ENCODE measurements at regions not wholly inside any gene's neighbourhood (a gene's known extent, or its start where the extent isn't known, plus 50 kb on each side); places are given as distances from the start of the nearest gene placed in this dataset.

DNA sequence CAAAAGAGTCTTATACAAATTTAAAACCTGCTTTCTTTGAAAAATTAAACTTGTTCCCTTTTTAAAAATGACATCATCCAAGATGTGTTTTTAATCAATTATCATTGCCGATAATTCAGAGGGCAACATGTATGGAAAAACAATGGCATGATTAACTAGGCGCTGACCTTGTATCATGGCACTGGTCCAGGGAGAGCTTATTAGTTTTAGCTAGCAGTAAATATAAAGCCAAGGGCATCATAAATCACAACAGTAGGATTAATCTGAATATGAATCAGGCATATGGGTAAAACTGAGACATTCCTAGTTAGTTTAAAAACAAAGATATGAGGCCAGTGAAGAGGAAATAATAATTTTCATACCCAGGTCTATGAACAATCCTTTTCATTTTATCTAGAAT lies 374.0 kb downstream of the HDGFL1 start:
- H3K9ac ChIP-seq (ENCODE audit: low read depth in 1 of 2, low read length in 2 of 2): no peak overlapping the region
- no peak for DNase-seq (ENCODE audit: low spot score)
- H3K9me3 ChIP-seq (ENCODE audit: control insufficient read depth in 4 of 4, low read length in 3 of 4): no peaks in the 10 kb centered on the region
- H3K4me1 ChIP-seq (ENCODE audit: control insufficient read depth in 4 of 4, insufficient read depth in 4 of 4, low read length in 3 of 4): no peaks in the 10 kb centered on the region
- no peaks in the 10 kb centered on the region for H3K27me3 ChIP-seq (ENCODE audit: control insufficient read depth in 4 of 4, insufficient read depth in 4 of 4, low read length in 3 of 4)
- TF ChIP-seq HNF4G (IDR thresholded peaks at IDR 0.05): no peak
- TF ChIP-seq, protein P1, sequence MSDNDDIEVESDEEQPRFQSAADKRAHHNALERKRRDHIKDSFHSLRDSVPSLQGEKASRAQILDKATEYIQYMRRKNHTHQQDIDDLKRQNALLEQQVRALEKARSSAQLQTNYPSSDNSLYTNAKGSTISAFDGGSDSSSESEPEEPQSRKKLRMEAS (IDR thresholded peaks at IDR 0.05): no peak
- TF ChIP-seq RAD21 (IDR thresholded peaks at IDR 0.05): no peak
- TF ChIP-seq, protein P2, sequence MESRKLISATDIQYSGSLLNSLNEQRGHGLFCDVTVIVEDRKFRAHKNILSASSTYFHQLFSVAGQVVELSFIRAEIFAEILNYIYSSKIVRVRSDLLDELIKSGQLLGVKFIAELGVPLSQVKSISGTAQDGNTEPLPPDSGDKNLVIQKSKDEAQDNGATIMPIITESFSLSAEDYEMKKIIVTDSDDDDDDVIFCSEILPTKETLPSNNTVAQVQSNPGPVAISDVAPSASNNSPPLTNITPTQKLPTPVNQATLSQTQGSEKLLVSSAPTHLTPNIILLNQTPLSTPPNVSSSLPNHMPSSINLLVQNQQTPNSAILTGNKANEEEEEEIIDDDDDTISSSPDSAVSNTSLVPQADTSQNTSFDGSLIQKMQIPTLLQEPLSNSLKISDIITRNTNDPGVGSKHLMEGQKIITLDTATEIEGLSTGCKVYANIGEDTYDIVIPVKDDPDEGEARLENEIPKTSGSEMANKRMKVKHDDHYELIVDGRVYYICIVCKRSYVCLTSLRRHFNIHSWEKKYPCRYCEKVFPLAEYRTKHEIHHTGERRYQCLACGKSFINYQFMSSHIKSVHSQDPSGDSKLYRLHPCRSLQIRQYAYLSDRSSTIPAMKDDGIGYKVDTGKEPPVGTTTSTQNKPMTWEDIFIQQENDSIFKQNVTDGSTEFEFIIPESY (IDR thresholded peaks at IDR 0.05): no peak
- H3K4me3 ChIP-seq (ENCODE audit: low read depth in 1 of 3, low read length in 3 of 3): no peak overlapping the region
- 92% methylated on average over 2 of the region's 2 CpGs for WGBS
- H3K27ac ChIP-seq (ENCODE audit: low read depth in 1 of 2, low read length in 2 of 2): no peak overlapping the region
- no peaks in the 10 kb centered on the region for H3K36me3 ChIP-seq (ENCODE audit: control insufficient read depth in 4 of 4, insufficient read depth in 3 of 4, low read depth in 1 of 4, low read length in 3 of 4)

DNA sequence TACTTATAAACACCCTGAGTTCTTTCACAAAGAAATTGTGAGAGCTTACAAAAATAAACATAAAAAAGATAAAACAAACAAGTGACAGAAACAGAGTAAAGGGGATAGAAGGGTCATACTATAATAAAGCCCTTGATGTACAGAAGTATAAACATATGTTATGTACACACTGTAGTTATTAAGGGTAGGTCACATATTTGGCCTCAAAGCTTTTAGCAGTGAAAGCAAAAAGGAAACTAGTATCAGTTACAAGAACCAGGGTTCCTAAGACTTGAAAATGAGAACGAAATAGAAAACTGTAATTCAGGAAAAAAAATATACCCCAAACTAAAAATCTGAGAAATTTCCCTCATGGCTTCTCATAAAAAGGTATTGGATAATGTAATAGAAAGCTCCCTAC lies 380.6 kb downstream of the HDGFL1 start:
- H3K9ac ChIP-seq (ENCODE audit: low read depth in 1 of 2, low read length in 2 of 2): no peak overlapping the region
- no peak overlapping the region for H3K4me3 ChIP-seq (ENCODE audit: low read depth in 1 of 3, low read length in 3 of 3)
- no peak overlapping the region for H3K27ac ChIP-seq (ENCODE audit: low read depth in 1 of 2, low read length in 2 of 2)
- DNase-seq (ENCODE audit: low spot score): no peak
- H3K9me3 ChIP-seq (ENCODE audit: control insufficient read depth in 4 of 4, low read length in 3 of 4): no peaks in the 10 kb centered on the region
- H3K27me3 ChIP-seq (ENCODE audit: control insufficient read depth in 4 of 4, insufficient read depth in 4 of 4, low read length in 3 of 4): no peaks in the 10 kb centered on the region
- WGBS: 79% methylated on average over 1 of the region's 1 CpG
- no peaks in the 10 kb centered on the region for H3K36me3 ChIP-seq (ENCODE audit: control insufficient read depth in 4 of 4, insufficient read depth in 3 of 4, low read depth in 1 of 4, low read length in 3 of 4)
- H3K4me1 ChIP-seq (ENCODE audit: control insufficient read depth in 4 of 4, insufficient read depth in 4 of 4, low read length in 3 of 4): peaks cover 0 to 2% (median under 1%) of the 10 kb centered on the region in 4 donors
- TF ChIP-seq YY1 (IDR thresholded peaks at IDR 0.05): no peak
- no peak for TF ChIP-seq SP1 (IDR thresholded peaks at IDR 0.05)
- no peak for TF ChIP-seq JUND (IDR thresholded peaks at IDR 0.05)

DNA sequence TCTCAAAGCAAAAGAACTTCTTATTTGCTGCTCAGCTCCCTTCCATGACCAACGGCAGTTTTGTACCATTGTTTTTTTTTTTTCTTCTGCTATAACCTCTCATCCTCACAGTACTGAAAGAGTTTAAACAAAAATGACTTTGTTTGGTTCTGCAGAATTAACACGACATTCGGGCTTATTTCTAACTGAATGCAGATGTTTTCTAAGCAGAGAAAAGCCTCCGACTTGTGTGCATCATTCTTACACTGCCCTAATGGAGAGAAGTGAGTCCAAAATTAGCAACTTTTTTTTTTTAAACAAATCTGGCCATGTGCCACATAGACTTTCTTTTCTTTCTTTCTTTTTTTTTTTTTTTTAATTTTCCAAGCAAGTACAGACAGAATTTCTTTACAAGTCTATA lies 382.7 kb downstream of the HDGFL1 start:
- no peaks in the 10 kb centered on the region for H3K36me3 ChIP-seq (ENCODE audit: control insufficient read depth in 4 of 4, insufficient read depth in 3 of 4, low read depth in 1 of 4, low read length in 3 of 4)
- H3K4me1 ChIP-seq (ENCODE audit: control insufficient read depth in 4 of 4, insufficient read depth in 4 of 4, low read length in 3 of 4): peaks cover 0 to 5% (median 1%) of the 10 kb centered on the region in 4 donors
- no peaks in the 10 kb centered on the region for H3K27me3 ChIP-seq (ENCODE audit: control insufficient read depth in 4 of 4, insufficient read depth in 4 of 4, low read length in 3 of 4)
- whole genome bisulfite sequencing: 85% methylated on average over 4 of the region's 4 CpGs
- no peak overlapping the region for H3K9ac ChIP-seq (ENCODE audit: low read depth in 1 of 2, low read length in 2 of 2)
- no peak overlapping the region for H3K4me3 ChIP-seq (ENCODE audit: low read depth in 1 of 3, low read length in 3 of 3)
- TF ChIP-seq, protein P3, sequence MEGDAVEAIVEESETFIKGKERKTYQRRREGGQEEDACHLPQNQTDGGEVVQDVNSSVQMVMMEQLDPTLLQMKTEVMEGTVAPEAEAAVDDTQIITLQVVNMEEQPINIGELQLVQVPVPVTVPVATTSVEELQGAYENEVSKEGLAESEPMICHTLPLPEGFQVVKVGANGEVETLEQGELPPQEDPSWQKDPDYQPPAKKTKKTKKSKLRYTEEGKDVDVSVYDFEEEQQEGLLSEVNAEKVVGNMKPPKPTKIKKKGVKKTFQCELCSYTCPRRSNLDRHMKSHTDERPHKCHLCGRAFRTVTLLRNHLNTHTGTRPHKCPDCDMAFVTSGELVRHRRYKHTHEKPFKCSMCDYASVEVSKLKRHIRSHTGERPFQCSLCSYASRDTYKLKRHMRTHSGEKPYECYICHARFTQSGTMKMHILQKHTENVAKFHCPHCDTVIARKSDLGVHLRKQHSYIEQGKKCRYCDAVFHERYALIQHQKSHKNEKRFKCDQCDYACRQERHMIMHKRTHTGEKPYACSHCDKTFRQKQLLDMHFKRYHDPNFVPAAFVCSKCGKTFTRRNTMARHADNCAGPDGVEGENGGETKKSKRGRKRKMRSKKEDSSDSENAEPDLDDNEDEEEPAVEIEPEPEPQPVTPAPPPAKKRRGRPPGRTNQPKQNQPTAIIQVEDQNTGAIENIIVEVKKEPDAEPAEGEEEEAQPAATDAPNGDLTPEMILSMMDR (IDR thresholded peaks at IDR 0.05; ENCODE audit: low read depth, low read length, missing input control): no peak
- TF ChIP-seq HNF4A (conservative IDR thresholded peaks at IDR 0.05): no peak
- TF ChIP-seq, protein P4, sequence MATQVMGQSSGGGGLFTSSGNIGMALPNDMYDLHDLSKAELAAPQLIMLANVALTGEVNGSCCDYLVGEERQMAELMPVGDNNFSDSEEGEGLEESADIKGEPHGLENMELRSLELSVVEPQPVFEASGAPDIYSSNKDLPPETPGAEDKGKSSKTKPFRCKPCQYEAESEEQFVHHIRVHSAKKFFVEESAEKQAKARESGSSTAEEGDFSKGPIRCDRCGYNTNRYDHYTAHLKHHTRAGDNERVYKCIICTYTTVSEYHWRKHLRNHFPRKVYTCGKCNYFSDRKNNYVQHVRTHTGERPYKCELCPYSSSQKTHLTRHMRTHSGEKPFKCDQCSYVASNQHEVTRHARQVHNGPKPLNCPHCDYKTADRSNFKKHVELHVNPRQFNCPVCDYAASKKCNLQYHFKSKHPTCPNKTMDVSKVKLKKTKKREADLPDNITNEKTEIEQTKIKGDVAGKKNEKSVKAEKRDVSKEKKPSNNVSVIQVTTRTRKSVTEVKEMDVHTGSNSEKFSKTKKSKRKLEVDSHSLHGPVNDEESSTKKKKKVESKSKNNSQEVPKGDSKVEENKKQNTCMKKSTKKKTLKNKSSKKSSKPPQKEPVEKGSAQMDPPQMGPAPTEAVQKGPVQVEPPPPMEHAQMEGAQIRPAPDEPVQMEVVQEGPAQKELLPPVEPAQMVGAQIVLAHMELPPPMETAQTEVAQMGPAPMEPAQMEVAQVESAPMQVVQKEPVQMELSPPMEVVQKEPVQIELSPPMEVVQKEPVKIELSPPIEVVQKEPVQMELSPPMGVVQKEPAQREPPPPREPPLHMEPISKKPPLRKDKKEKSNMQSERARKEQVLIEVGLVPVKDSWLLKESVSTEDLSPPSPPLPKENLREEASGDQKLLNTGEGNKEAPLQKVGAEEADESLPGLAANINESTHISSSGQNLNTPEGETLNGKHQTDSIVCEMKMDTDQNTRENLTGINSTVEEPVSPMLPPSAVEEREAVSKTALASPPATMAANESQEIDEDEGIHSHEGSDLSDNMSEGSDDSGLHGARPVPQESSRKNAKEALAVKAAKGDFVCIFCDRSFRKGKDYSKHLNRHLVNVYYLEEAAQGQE (IDR thresholded peaks at IDR 0.05): no peak
- no peak for TF ChIP-seq JUND (IDR thresholded peaks at IDR 0.05)
- TF ChIP-seq RAD21 (IDR thresholded peaks at IDR 0.05): no peak
- TF ChIP-seq NR2F2 (IDR thresholded peaks at IDR 0.05): no peak
- no peak for TF ChIP-seq SP1 (IDR thresholded peaks at IDR 0.05)
- no peak for TF ChIP-seq RXRA (IDR thresholded peaks at IDR 0.05)
- no peak for TF ChIP-seq FOXA2 (IDR thresholded peaks at IDR 0.05)
- TF ChIP-seq, protein P2 (IDR thresholded peaks at IDR 0.05): no peak
- no peak for TF ChIP-seq EGR1 (IDR thresholded peaks at IDR 0.05; ENCODE audit: low read depth in 2 of 2)
- no peak for TF ChIP-seq FOXA1 (IDR thresholded peaks at IDR 0.05)
- no peaks in the 10 kb centered on the region for H3K9me3 ChIP-seq (ENCODE audit: control insufficient read depth in 4 of 4, low read length in 3 of 4)
- DNase-seq (ENCODE audit: low spot score): no peak
- H3K27ac ChIP-seq (ENCODE audit: low read depth in 1 of 2, low read length in 2 of 2): no peak overlapping the region
